ENCODE measurements at regions not wholly inside any gene's neighbourhood (a gene's known extent, or its start where the extent isn't known, plus 50 kb on each side); places are given as distances from the start of the nearest gene placed in this dataset.
"Not testable (repeated sequence)": the region's sequence is repeated elsewhere in the genome, so short reads cannot be mapped to it uniquely, and the experiment has no call there.

GRCh38 chr3:5360453-5360852, 172.9 kb downstream of the EDEM1 start:
- H3K4me3 ChIP-seq (ENCODE audit: low read length in 2 of 2) = no peak overlapping the region
- 95% methylated on average over 3 of the region's 3 CpGs for WGBS
- no peak for DNase-seq (ENCODE audit: low read depth in 6 of 9, low spot score in 9 of 9)
- H3K9me3 ChIP-seq (ENCODE audit: control insufficient read depth in 2 of 2, insufficient read depth in 1 of 2, low read length in 1 of 2) = peaks cover 0 to 4% of the 10 kb centered on the region in 2 donors
- no peak overlapping the region for H3K27ac ChIP-seq (ENCODE audit: low read depth in 1 of 2, low read length in 1 of 2)
- H3K4me1 ChIP-seq (ENCODE audit: control insufficient read depth in 2 of 2, insufficient read depth in 2 of 2, low read length in 2 of 2) = no peaks in the 10 kb centered on the region
- H3K27me3 ChIP-seq (ENCODE audit: control insufficient read depth in 2 of 2, insufficient read depth in 1 of 2, low read length in 1 of 2) = no peaks in the 10 kb centered on the region
- H3K36me3 ChIP-seq (ENCODE audit: control insufficient read depth in 2 of 2, insufficient read depth in 2 of 2, low read length in 1 of 2) = no peaks in the 10 kb centered on the region

DNA sequence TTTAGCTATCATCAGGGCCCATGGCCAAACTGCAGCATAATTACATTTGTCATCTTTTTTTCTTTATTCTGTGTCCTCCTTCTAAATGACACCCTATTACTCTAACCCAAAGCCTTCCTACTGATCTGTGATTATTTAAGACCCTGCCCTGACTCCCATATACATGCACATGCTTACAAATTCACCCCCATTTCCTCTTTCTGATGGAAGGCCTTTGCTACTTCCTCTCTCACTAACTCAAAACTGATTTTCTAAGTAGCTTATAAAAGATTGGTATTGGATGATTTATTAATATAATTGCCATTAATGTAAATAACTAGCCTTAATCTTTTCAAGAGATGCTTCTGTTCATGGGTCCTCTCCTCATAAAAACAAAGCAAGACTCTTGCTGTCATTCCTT, 179.2 kb downstream of the EDEM1 start:
- H3K4me1 ChIP-seq (ENCODE audit: control insufficient read depth in 2 of 2, insufficient read depth in 2 of 2, low read length in 2 of 2) = no peaks in the 10 kb centered on the region
- no peaks in the 10 kb centered on the region for H3K27me3 ChIP-seq (ENCODE audit: control insufficient read depth in 2 of 2, insufficient read depth in 1 of 2, low read length in 1 of 2)
- H3K4me3 ChIP-seq (ENCODE audit: low read length in 2 of 2) = no peak overlapping the region
- no peak for DNase-seq (ENCODE audit: low read depth in 6 of 9, low spot score in 9 of 9)
- no peak overlapping the region for H3K27ac ChIP-seq (ENCODE audit: low read depth in 1 of 2, low read length in 1 of 2)
- H3K36me3 ChIP-seq (ENCODE audit: control insufficient read depth in 2 of 2, insufficient read depth in 2 of 2, low read length in 1 of 2) = no peaks in the 10 kb centered on the region
- H3K9me3 ChIP-seq (ENCODE audit: control insufficient read depth in 2 of 2, insufficient read depth in 1 of 2, low read length in 1 of 2) = no peaks in the 10 kb centered on the region

GRCh38 chr3:5371555-5371954, 184.0 kb downstream of the EDEM1 start:
- not testable (repeated sequence) for H3K4me1 ChIP-seq (ENCODE audit: control insufficient read depth in 2 of 2, insufficient read depth in 2 of 2, low read length in 2 of 2); H3K27ac ChIP-seq (ENCODE audit: low read depth in 1 of 2, low read length in 1 of 2); H3K36me3 ChIP-seq (ENCODE audit: control insufficient read depth in 2 of 2, insufficient read depth in 2 of 2, low read length in 1 of 2); DNase-seq (ENCODE audit: low read depth in 6 of 9, low spot score in 9 of 9); H3K27me3 ChIP-seq (ENCODE audit: control insufficient read depth in 2 of 2, insufficient read depth in 1 of 2, low read length in 1 of 2); H3K9me3 ChIP-seq (ENCODE audit: control insufficient read depth in 2 of 2, insufficient read depth in 1 of 2, low read length in 1 of 2); H3K4me3 ChIP-seq (ENCODE audit: low read length in 2 of 2)
- 99% methylated on average over 2 of the region's 2 CpGs for WGBS

GRCh38 chr3:5376761-5377160, 189.3 kb downstream of the EDEM1 start:
- H3K9me3 ChIP-seq (ENCODE audit: control insufficient read depth in 2 of 2, insufficient read depth in 1 of 2, low read length in 1 of 2) = no peaks in the 10 kb centered on the region
- 91% methylated on average over 6 of the region's 6 CpGs for WGBS
- DNase-seq (ENCODE audit: low read depth in 6 of 9, low spot score in 9 of 9) = peak in 6 of 9 donors; percentile 10 to 52 (median 16)

GRCh38 chr3:5379266-5379665, 191.8 kb downstream of the EDEM1 start:
- not testable (repeated sequence) for H3K4me3 ChIP-seq (ENCODE audit: low read length in 2 of 2); H3K4me1 ChIP-seq (ENCODE audit: control insufficient read depth in 2 of 2, insufficient read depth in 2 of 2, low read length in 2 of 2); H3K9me3 ChIP-seq (ENCODE audit: control insufficient read depth in 2 of 2, insufficient read depth in 1 of 2, low read length in 1 of 2); DNase-seq (ENCODE audit: low read depth in 6 of 9, low spot score in 9 of 9); H3K27ac ChIP-seq (ENCODE audit: low read depth in 1 of 2, low read length in 1 of 2); H3K27me3 ChIP-seq (ENCODE audit: control insufficient read depth in 2 of 2, insufficient read depth in 1 of 2, low read length in 1 of 2); H3K36me3 ChIP-seq (ENCODE audit: control insufficient read depth in 2 of 2, insufficient read depth in 2 of 2, low read length in 1 of 2)
- WGBS = 99% methylated on average over 3 of the region's 3 CpGs

More at GRCh38 chr3:5376761-5377160, 189.3 kb downstream of the EDEM1 start:
- Histone ChIP-seq H3K27me3 (ENCODE audit: control insufficient read depth in 2 of 2, insufficient read depth in 1 of 2, low read length in 1 of 2) (no peaks in the 10 kb centered on the region), H3K4me1 (ENCODE audit: control insufficient read depth in 2 of 2, insufficient read depth in 2 of 2, low read length in 2 of 2) (no peaks in the 10 kb centered on the region), H3K27ac (ENCODE audit: low read depth in 1 of 2, low read length in 1 of 2) (no peak overlapping the region), H3K4me3 (ENCODE audit: low read length in 2 of 2) (no peak overlapping the region), H3K36me3 (ENCODE audit: control insufficient read depth in 2 of 2, insufficient read depth in 2 of 2, low read length in 1 of 2) (no peaks in the 10 kb centered on the region)

GRCh38 chr3:5383486-5384263, 196.2 kb downstream of the EDEM1 start:
- not testable (repeated sequence) for H3K27me3 ChIP-seq (ENCODE audit: control insufficient read depth in 2 of 2, insufficient read depth in 1 of 2, low read length in 1 of 2)
- WGBS = 92% methylated on average over 12 of the region's 12 CpGs

DNA sequence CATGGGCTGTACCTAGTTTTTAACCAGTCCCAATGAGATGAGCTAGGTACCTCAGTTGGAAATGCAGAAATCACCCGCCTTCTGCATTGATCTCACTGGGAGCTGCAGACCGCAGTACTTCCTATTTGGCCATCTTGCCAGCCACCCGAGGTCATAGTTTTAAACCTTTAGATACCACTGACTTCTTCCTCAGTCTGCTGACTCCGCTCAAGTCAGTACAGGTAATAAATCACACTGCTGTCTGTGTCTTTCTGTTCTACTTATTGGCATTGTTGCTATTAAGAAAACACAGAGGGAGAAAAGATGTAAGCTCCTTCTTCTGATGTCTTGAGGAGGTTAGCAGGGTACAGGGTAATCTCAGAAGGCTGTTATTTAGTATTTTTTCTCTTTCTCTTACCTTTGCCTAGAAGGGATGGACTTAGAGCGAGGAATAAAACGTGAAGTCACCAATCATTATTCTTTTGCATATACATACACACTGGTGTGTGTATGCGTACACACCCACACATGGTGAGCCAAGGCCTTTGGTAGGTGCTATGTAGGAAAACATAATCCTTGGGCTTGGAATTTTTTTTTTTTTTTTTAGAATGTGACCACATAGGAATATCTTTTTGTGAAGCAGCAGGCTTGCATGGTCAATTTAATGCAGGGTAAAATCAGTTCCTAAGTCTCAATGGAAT, 197.2 kb downstream of the EDEM1 start:
- no peak for DNase-seq (ENCODE audit: low read depth in 6 of 9, low spot score in 9 of 9)
- Histone ChIP-seq H3K27me3 (ENCODE audit: control insufficient read depth in 2 of 2, insufficient read depth in 1 of 2, low read length in 1 of 2) (no peaks in the 10 kb centered on the region), H3K36me3 (ENCODE audit: control insufficient read depth in 2 of 2, insufficient read depth in 2 of 2, low read length in 1 of 2) (no peaks in the 10 kb centered on the region), H3K4me1 (ENCODE audit: control insufficient read depth in 2 of 2, insufficient read depth in 2 of 2, low read length in 2 of 2) (no peaks in the 10 kb centered on the region), H3K27ac (ENCODE audit: low read depth in 1 of 2, low read length in 1 of 2) (no peak overlapping the region), H3K9me3 (ENCODE audit: control insufficient read depth in 2 of 2, insufficient read depth in 1 of 2, low read length in 1 of 2) (peaks cover 0 to 3% of the 10 kb centered on the region in 2 donors), H3K4me3 (ENCODE audit: low read length in 2 of 2) (no peak overlapping the region)
- 87% methylated on average over 7 of the region's 7 CpGs for WGBS

More at GRCh38 chr3:5383486-5384263, 196.2 kb downstream of the EDEM1 start:
- H3K36me3 ChIP-seq (ENCODE audit: control insufficient read depth in 2 of 2, insufficient read depth in 2 of 2, low read length in 1 of 2); H3K4me1 ChIP-seq (ENCODE audit: control insufficient read depth in 2 of 2, insufficient read depth in 2 of 2, low read length in 2 of 2); H3K4me3 ChIP-seq (ENCODE audit: low read length in 2 of 2); DNase-seq (ENCODE audit: low read depth in 6 of 9, low spot score in 9 of 9); H3K9me3 ChIP-seq (ENCODE audit: control insufficient read depth in 2 of 2, insufficient read depth in 1 of 2, low read length in 1 of 2); H3K27ac ChIP-seq (ENCODE audit: low read depth in 1 of 2, low read length in 1 of 2): not testable (repeated sequence)

DNA sequence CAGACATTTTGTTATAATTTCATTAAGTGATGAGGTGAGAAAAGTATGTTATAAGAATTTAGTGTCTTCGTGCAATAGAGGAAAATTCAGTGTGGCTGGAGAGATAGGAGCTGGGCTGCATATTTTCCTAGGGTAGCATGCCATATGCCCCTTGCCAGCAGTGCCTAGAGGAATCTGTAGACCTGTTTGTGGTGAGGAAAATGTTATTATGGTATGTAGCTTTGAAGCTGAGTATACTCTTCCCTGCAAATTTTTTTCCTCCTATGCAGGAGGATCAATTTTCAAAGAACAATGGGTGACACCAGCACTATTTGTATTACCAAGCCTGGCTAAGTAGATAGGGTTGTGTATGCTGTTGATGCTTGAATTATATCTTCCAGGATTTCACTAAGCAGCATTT, 200.6 kb downstream of the EDEM1 start:
- H3K4me1 ChIP-seq (ENCODE audit: control insufficient read depth in 2 of 2, insufficient read depth in 2 of 2, low read length in 2 of 2) = no peaks in the 10 kb centered on the region
- H3K27me3 ChIP-seq (ENCODE audit: control insufficient read depth in 2 of 2, insufficient read depth in 1 of 2, low read length in 1 of 2) = no peaks in the 10 kb centered on the region
- 85% methylated on average over 1 of the region's 1 CpG for WGBS
- no peak for DNase-seq (ENCODE audit: low read depth in 6 of 9, low spot score in 9 of 9)
- H3K9me3 ChIP-seq (ENCODE audit: control insufficient read depth in 2 of 2, insufficient read depth in 1 of 2, low read length in 1 of 2) = peaks cover 0 to 3% of the 10 kb centered on the region in 2 donors
- H3K27ac ChIP-seq (ENCODE audit: low read depth in 1 of 2, low read length in 1 of 2) = no peak overlapping the region
- H3K36me3 ChIP-seq (ENCODE audit: control insufficient read depth in 2 of 2, insufficient read depth in 2 of 2, low read length in 1 of 2) = no peaks in the 10 kb centered on the region
- H3K4me3 ChIP-seq (ENCODE audit: low read length in 2 of 2) = no peak overlapping the region

DNA sequence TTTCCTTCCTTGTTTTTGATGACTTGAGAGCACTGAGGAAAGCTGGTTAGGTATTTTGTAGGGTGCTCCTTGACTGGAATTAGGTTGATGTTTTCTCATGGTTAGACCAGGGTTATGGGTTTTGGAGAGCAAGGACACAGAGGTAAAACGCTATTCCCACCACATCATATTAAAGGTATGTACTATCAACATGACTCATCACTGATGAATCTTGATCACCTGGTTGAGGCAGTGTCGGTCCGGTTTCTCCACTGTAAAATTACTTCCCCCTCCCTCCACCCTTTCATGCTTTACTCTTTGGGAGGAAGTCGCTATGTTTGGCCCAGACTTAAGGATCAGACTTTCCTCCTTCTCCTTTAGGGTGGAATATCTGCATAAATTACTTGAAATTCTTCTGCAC, 201.6 kb downstream of the EDEM1 start:
- Histone ChIP-seq H3K27me3 (ENCODE audit: control insufficient read depth in 2 of 2, insufficient read depth in 1 of 2, low read length in 1 of 2) (no peaks in the 10 kb centered on the region), H3K27ac (ENCODE audit: low read depth in 1 of 2, low read length in 1 of 2) (no peak overlapping the region), H3K9me3 (ENCODE audit: control insufficient read depth in 2 of 2, insufficient read depth in 1 of 2, low read length in 1 of 2) (no peaks in the 10 kb centered on the region), H3K4me3 (ENCODE audit: low read length in 2 of 2) (no peak overlapping the region), H3K36me3 (ENCODE audit: control insufficient read depth in 2 of 2, insufficient read depth in 2 of 2, low read length in 1 of 2) (no peaks in the 10 kb centered on the region), H3K4me1 (ENCODE audit: control insufficient read depth in 2 of 2, insufficient read depth in 2 of 2, low read length in 2 of 2) (no peaks in the 10 kb centered on the region)
- 80% methylated on average over 4 of the region's 4 CpGs for WGBS
- DNase-seq (ENCODE audit: low read depth in 6 of 9, low spot score in 9 of 9) = no peak
